Upper lobe of right lung (tissue), 1 donor: ENCODE measurements at regions not wholly inside any gene's neighbourhood (a gene's known extent, or its start where the extent isn't known, plus 50 kb on each side); places are given as distances from the start of the nearest gene placed in this dataset.

Experiments used
- ATAC-seq: fragments of 200-7000 bp; cut with Tn5 transposase; one replicate; pipeline ENCODE4 v1.9.1; 2020; ENCODE audit warnings: mild to moderate bottlenecking, moderate library complexity
- DNase-seq: peaks from one replicate; pipeline ENCODE4 v3.0.0-alpha.2; 2020
- H3K27ac ChIP-seq: fragments of 200-600 bp; one replicate; pipeline ENCODE4 v1.8.0; 2022
- H3K27me3 ChIP-seq: fragments of 200-600 bp; one replicate; pipeline ENCODE4 v1.8.0; 2022; ENCODE audit warnings: mild to moderate bottlenecking
- H3K36me3 ChIP-seq: fragments of 200-600 bp; one replicate; pipeline ENCODE4 v1.8.0; 2022
- H3K4me1 ChIP-seq: fragments of 200-600 bp; one replicate; pipeline ENCODE4 v1.8.0; 2022
- H3K4me3 ChIP-seq: fragments of 200-600 bp; one replicate; pipeline ENCODE4 v1.8.0; 2022; ENCODE audit warnings: mild to moderate bottlenecking
- H3K9me3 ChIP-seq: fragments of 200-600 bp; one replicate; pipeline ENCODE4 v1.8.0; 2022
- CTCF ChIP-seq: fragments of 200-600 bp; IDR thresholded peaks from one replicate; pipeline ENCODE4 v1.8.0; 2022; ENCODE audit warnings: antibody characterized with exemption
- intact Hi-C: fragments of 100-400 bp; cut with DNase I; formaldehyde crosslinking; loops from one replicate; pipeline ENCODE4 v1.11.0; 2022
- donor health status: DM: no; HTN: yes; CAD: no; lungs with severe emphysema.

- DNase-seq (no peak), ATAC-seq (no peak)
- TF ChIP-seq CTCF: no peak
- no peaks in the 10 kb centered on the region for H3K36me3 ChIP-seq
- no peaks in the 10 kb centered on the region for H3K9me3 ChIP-seq
- intact Hi-C loops: no loop called here
- H3K4me3 ChIP-seq: no peak overlapping the region
- no peak overlapping the region for H3K27ac ChIP-seq
- H3K27me3 ChIP-seq: peaks cover 24% of the 10 kb centered on the region
- no peaks in the 10 kb centered on the region for H3K4me1 ChIP-seq
Measured at GRCh38 chr1:29851691-29852090, 615.4 kb downstream of the PTPRU start.

- no peak overlapping the region for H3K27ac ChIP-seq
- intact Hi-C loops: no loop called here
- DNase-seq (no peak), ATAC-seq (no peak)
- H3K27me3 ChIP-seq: peaks cover 28% of the 10 kb centered on the region
- TF ChIP-seq CTCF: no peak
- no peak overlapping the region for H3K4me3 ChIP-seq
- no peaks in the 10 kb centered on the region for H3K9me3 ChIP-seq
- no peaks in the 10 kb centered on the region for H3K4me1 ChIP-seq
- no peaks in the 10 kb centered on the region for H3K36me3 ChIP-seq
Measured at GRCh38 chr1:29849991-29850757, 613.9 kb downstream of the PTPRU start.

- peak; percentile 39 for TF ChIP-seq CTCF
- DNase-seq: no peak
- Histone ChIP-seq H3K9me3 (no peaks in the 10 kb centered on the region), H3K4me1 (no peaks in the 10 kb centered on the region), H3K4me3 (no peak overlapping the region), H3K27me3 (peaks cover 30% of the 10 kb centered on the region), H3K27ac (no peak overlapping the region), H3K36me3 (no peaks in the 10 kb centered on the region)
- intact Hi-C loops: no loop called here
- no peak for ATAC-seq
Measured at GRCh38 chr1:29849038-29849750, 612.9 kb downstream of the PTPRU start.

GRCh38 chr1:29845910-29846309, 609.6 kb downstream of the PTPRU start:
- Histone ChIP-seq H3K27ac (no peak overlapping the region), H3K27me3 (peaks cover 30% of the 10 kb centered on the region), H3K4me3 (no peak overlapping the region), H3K4me1 (no peaks in the 10 kb centered on the region), H3K36me3 (no peaks in the 10 kb centered on the region), H3K9me3 (no peaks in the 10 kb centered on the region)
- TF ChIP-seq CTCF: no peak
- intact Hi-C loops: no loop called here
- ATAC-seq (no peak), DNase-seq (no peak)

GRCh38 chr1:29842130-29842529, 605.8 kb downstream of the PTPRU start:
- intact Hi-C loops: no loop called here
- no peak for DNase-seq

More at GRCh38 chr1:29842130-29842529, 605.8 kb downstream of the PTPRU start:
- H3K27me3 ChIP-seq: peaks cover 28% of the 10 kb centered on the region
- H3K4me1 ChIP-seq: no peaks in the 10 kb centered on the region
- no peak overlapping the region for H3K4me3 ChIP-seq
- H3K9me3 ChIP-seq: no peaks in the 10 kb centered on the region
- no peak overlapping the region for H3K27ac ChIP-seq
- no peak for TF ChIP-seq CTCF
- no peaks in the 10 kb centered on the region for H3K36me3 ChIP-seq
- no peak for ATAC-seq
